Prostate gland (tissue), 2 donors: ENCODE measurements at regions not wholly inside any gene's neighbourhood (a gene's known extent, or its start where the extent isn't known, plus 50 kb on each side); places are given as distances from the start of the nearest gene placed in this dataset.

Experiments used
- CTCF ChIP-seq, 4 experiments: fragments of 200-600 bp in 2 of 4; fragments of 450-650 bp in 2 of 4; sonication (generic) in 2 of 4; IDR thresholded peaks; 1 replicate in 3 of 4; 2 replicates in 1 of 4; pipeline ENCODE4 v1.5.1; 2016 to 2019; ENCODE audit warnings: antibody characterized with exemption in 4 of 4, mild to moderate bottlenecking in 2 of 4, moderate library complexity in 2 of 4
- POLR2AphosphoS5 ChIP-seq: sonication (generic); formaldehyde crosslinking; IDR thresholded peaks from one replicate; pipeline ENCODE4 v1.6.1; 2017; ENCODE audit warnings: antibody characterized with exemption

GRCh38 chr6:160812097-160812496 lies 110.1 kb downstream of the PLG start:
- TF ChIP-seq POLR2AphosphoS5 (no peak), CTCF (IDR thresholded peaks at IDR 0.05) (no peak)
